Breast epithelium (tissue), 3 donors: ENCODE measurements at regions not wholly inside any gene's neighbourhood (a gene's known extent, or its start where the extent isn't known, plus 50 kb on each side); places are given as distances from the start of the nearest gene placed in this dataset.

ENCODE experiments used
- CTCF ChIP-seq, 3 donors: fragments of 450-650 bp; IDR thresholded peaks; one replicate each; pipeline ENCODE4 v1.5.1; 2016 to 2017; ENCODE audit warnings: antibody characterized with exemption in 3 of 3, mild to moderate bottlenecking in 3 of 3, moderate library complexity in 3 of 3
- POLR2A ChIP-seq: fragments of 450-650 bp; IDR thresholded peaks from one replicate; pipeline ENCODE4 v1.6.1; 2016; ENCODE audit warnings: antibody characterized with exemption, mild to moderate bottlenecking, moderate library complexity

DNA sequence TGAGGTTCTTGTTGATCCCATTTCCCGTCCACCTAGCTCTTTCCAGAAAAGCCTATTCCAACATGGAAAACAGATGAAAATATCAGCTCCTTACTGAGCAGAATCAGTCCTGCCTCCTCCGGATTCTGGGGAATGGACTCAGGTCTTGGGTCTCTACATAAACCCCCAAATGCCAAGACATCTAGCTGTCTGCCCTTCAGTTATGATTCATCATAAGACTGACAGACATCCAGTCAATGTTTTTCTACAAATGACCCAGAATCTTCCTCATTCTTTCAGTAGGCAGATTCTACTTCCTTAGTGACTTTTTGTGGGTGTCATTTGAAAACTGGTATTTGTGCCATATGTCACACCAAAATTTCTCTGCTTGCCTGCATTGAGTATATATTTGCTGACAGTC lies 103.0 kb upstream of the TGFBR2 start:
- TF ChIP-seq CTCF (IDR thresholded peaks at IDR 0.05) (no peak), POLR2A (no peak)
